ENCODE measurements at regions not wholly inside any gene's neighbourhood (a gene's known extent, or its start where the extent isn't known, plus 50 kb on each side); places are given as distances from the start of the nearest gene placed in this dataset.

- DNase-seq (no peak), ATAC-seq (no peak)
- Mint-ChIP-seq H3K36me3 (no peaks in the 10 kb centered on the region), H3K9me3 (peaks cover 0 to 3% (median 0%) of the 10 kb centered on the region in 9 donors), H3K4me1 (peaks cover 0 to 9% (median 0%) of the 10 kb centered on the region in 4 donors), H3K4me3 (no peak overlapping the region), H3K27ac (peak overlapping the region in 1 of 10 donors; percentile 51), H3K27me3 (peaks cover 0 to 41% (median 5%) of the 10 kb centered on the region in 5 donors)
- POLR2A ChIA-PET, result no interaction called here
These were observed 545.5 kb upstream of the MGMT start for GRCh38 chr10:128921389-128922022.

- Mint-ChIP-seq H3K27ac (no peak overlapping the region), H3K4me1 (peaks cover 0 to 9% (median 0%) of the 10 kb centered on the region in 4 donors), H3K9me3 (peaks cover 0 to 3% (median 0%) of the 10 kb centered on the region in 9 donors), H3K4me3 (no peak overlapping the region), H3K36me3 (no peaks in the 10 kb centered on the region), H3K27me3 (peaks cover 0 to 38% (median 5%) of the 10 kb centered on the region in 5 donors)
- no peak for ATAC-seq
- DNase-seq, result no peak
- POLR2A ChIA-PET, result no interaction called here
These were observed 544.9 kb upstream of the MGMT start for GRCh38 chr10:128922172-128922571.

- POLR2A ChIA-PET, result no interaction called here
- no peak for ATAC-seq
- no peak for DNase-seq
- Mint-ChIP-seq H3K27ac (no peak overlapping the region), H3K4me1 (peaks cover 0 to 9% (median 0%) of the 10 kb centered on the region in 4 donors), H3K4me3 (no peak overlapping the region), H3K27me3 (peaks cover 0 to 37% (median 5%) of the 10 kb centered on the region in 5 donors), H3K9me3 (peaks cover 0 to 2% (median 0%) of the 10 kb centered on the region in 9 donors), H3K36me3 (no peaks in the 10 kb centered on the region)
These were observed 544.3 kb upstream of the MGMT start for GRCh38 chr10:128922619-128923196.

GRCh38 chr10:128924918-128925317 is 542.1 kb upstream of the MGMT start:
- POLR2A ChIA-PET, result no interaction called here
- Mint-ChIP-seq H3K9me3 (peaks cover 0 to 4% (median 0%) of the 10 kb centered on the region in 9 donors), H3K27ac (no peak overlapping the region)

GRCh38 chr10:128926711-128927110 is 540.3 kb upstream of the MGMT start:
- no peak for DNase-seq
- Mint-ChIP-seq H3K27ac (no peak overlapping the region), H3K27me3 (peaks cover 0 to 53% (median 3%) of the 10 kb centered on the region in 5 donors), H3K4me3 (no peak overlapping the region), H3K9me3 (peaks cover 0 to 4% (median 0%) of the 10 kb centered on the region in 9 donors), H3K4me1 (peaks cover 0 to 5% (median 0%) of the 10 kb centered on the region in 4 donors), H3K36me3 (no peaks in the 10 kb centered on the region)
- POLR2A ChIA-PET, result no interaction called here
- ATAC-seq, result no peak

More at GRCh38 chr10:128924918-128925317, 542.1 kb upstream of the MGMT start:
- Mint-ChIP-seq H3K27me3 (peaks cover 0 to 46% (median 3%) of the 10 kb centered on the region in 5 donors), H3K4me1 (peaks cover 0 to 9% (median 0%) of the 10 kb centered on the region in 4 donors), H3K4me3 (no peak overlapping the region), H3K36me3 (no peaks in the 10 kb centered on the region)
- ATAC-seq, result no peak
- DNase-seq, result no peak

- peaks cover 0 to 4% (median 0%) of the 10 kb centered on the region in 9 donors for H3K9me3 Mint-ChIP-seq
- no peak overlapping the region for H3K27ac Mint-ChIP-seq
- peaks cover 0 to 60% (median 3%) of the 10 kb centered on the region in 5 donors for H3K27me3 Mint-ChIP-seq
- POLR2A ChIA-PET, result no interaction called here
- ATAC-seq (no peak), DNase-seq (no peak)
- H3K36me3 Mint-ChIP-seq, result no peaks in the 10 kb centered on the region
- H3K4me1 Mint-ChIP-seq, result no peaks in the 10 kb centered on the region
- H3K4me3 Mint-ChIP-seq, result no peak overlapping the region
These were observed 539.4 kb upstream of the MGMT start for GRCh38 chr10:128927497-128928161.

GRCh38 chr10:128928231-128928836 is 538.7 kb upstream of the MGMT start:
- no peaks in the 10 kb centered on the region for H3K4me1 Mint-ChIP-seq
- H3K36me3 Mint-ChIP-seq, result no peaks in the 10 kb centered on the region
- H3K4me3 Mint-ChIP-seq, result no peak overlapping the region
- no peak for DNase-seq
- H3K27me3 Mint-ChIP-seq, result peaks cover 0 to 62% (median 3%) of the 10 kb centered on the region in 5 donors
- H3K9me3 Mint-ChIP-seq, result peaks cover 0 to 4% (median 0%) of the 10 kb centered on the region in 9 donors
- no peak overlapping the region for H3K27ac Mint-ChIP-seq
- no peak for ATAC-seq
- POLR2A ChIA-PET, result no interaction called here

- H3K27ac Mint-ChIP-seq, result no peak overlapping the region
- peaks cover 0 to 4% (median 0%) of the 10 kb centered on the region in 9 donors for H3K9me3 Mint-ChIP-seq
- peaks cover 0 to 62% (median 2%) of the 10 kb centered on the region in 5 donors for H3K27me3 Mint-ChIP-seq
- DNase-seq, result no peak
- H3K4me3 Mint-ChIP-seq, result no peak overlapping the region
- POLR2A ChIA-PET, result no interaction called here
- peaks cover 0 to 1% (median 0%) of the 10 kb centered on the region in 4 donors for H3K4me1 Mint-ChIP-seq
- H3K36me3 Mint-ChIP-seq, result no peaks in the 10 kb centered on the region
- no peak for ATAC-seq
These were observed 537.9 kb upstream of the MGMT start for GRCh38 chr10:128929131-128929530.

- Mint-ChIP-seq H3K9me3 (peaks cover 0 to 4% (median 0%) of the 10 kb centered on the region in 9 donors), H3K27ac (no peak overlapping the region), H3K4me3 (no peak overlapping the region), H3K4me1 (peaks cover 0 to 4% (median 0%) of the 10 kb centered on the region in 4 donors), H3K36me3 (no peaks in the 10 kb centered on the region), H3K27me3 (peaks cover 0 to 62% (median 1%) of the 10 kb centered on the region in 5 donors)
- POLR2A ChIA-PET, result no interaction called here
- DNase-seq (no peak), ATAC-seq (no peak)
These were observed 537.3 kb upstream of the MGMT start for GRCh38 chr10:128929767-128930166.

- Mint-ChIP-seq H3K9me3 (peaks cover 0 to 2% (median 0%) of the 10 kb centered on the region in 9 donors), H3K4me3 (no peak overlapping the region), H3K4me1 (peaks cover 0 to 8% (median 0%) of the 10 kb centered on the region in 4 donors), H3K36me3 (no peaks in the 10 kb centered on the region), H3K27ac (no peak overlapping the region), H3K27me3 (peaks cover 0 to 55% (median 1%) of the 10 kb centered on the region in 5 donors)
- ATAC-seq (no peak), DNase-seq (no peak)
- POLR2A ChIA-PET, result no interaction called here
These were observed 536.5 kb upstream of the MGMT start for GRCh38 chr10:128930515-128930914.

- Mint-ChIP-seq H3K27ac (no peak overlapping the region), H3K4me1 (peaks cover 0 to 8% (median 0%) of the 10 kb centered on the region in 4 donors), H3K9me3 (peaks cover 0 to 2% (median 0%) of the 10 kb centered on the region in 9 donors), H3K27me3 (peaks cover 0 to 53% (median 4%) of the 10 kb centered on the region in 5 donors), H3K4me3 (no peak overlapping the region), H3K36me3 (no peaks in the 10 kb centered on the region)
- POLR2A ChIA-PET, result no interaction called here
- DNase-seq (no peak), ATAC-seq (no peak)
These were observed 534.8 kb upstream of the MGMT start for GRCh38 chr10:128932071-128932820.

GRCh38 chr10:128934492-128934891 is 532.5 kb upstream of the MGMT start:
- POLR2A ChIA-PET, result no interaction called here
- H3K4me3 Mint-ChIP-seq, result no peak overlapping the region
- H3K9me3 Mint-ChIP-seq, result no peaks in the 10 kb centered on the region
- H3K4me1 Mint-ChIP-seq, result peaks cover 0 to 8% (median 0%) of the 10 kb centered on the region in 4 donors
- DNase-seq (no peak), ATAC-seq (no peak)
- no peak overlapping the region for H3K27ac Mint-ChIP-seq
- no peaks in the 10 kb centered on the region for H3K36me3 Mint-ChIP-seq
- peaks cover 0 to 61% (median 10%) of the 10 kb centered on the region in 5 donors for H3K27me3 Mint-ChIP-seq
